Activated CD4-positive, alpha-beta T cell treated with anti-CD3 and anti-CD28 coated beads, Interleukin-10, Interleukin-2, amounts not matched to agents 100 ng/mL and 50 ng/mL, durations not matched to agents 16 hours and 8 hours (primary cell): ENCODE measurements at regions not wholly inside any gene's neighbourhood (a gene's known extent, or its start where the extent isn't known, plus 50 kb on each side); places are given as distances from the start of the nearest gene placed in this dataset.

ENCODE experiments used
- DNase-seq: peaks from one replicate; pipeline ENCODE4 v3.0.0-alpha.2; 2020

GRCh38 chr20:42020316-42020715 is 402.1 kb upstream of the CHD6 start:
- DNase-seq: no peak

GRCh38 chr20:42018979-42019378 is 400.8 kb upstream of the CHD6 start:
- DNase-seq: peak; percentile 1

GRCh38 chr20:42010090-42010489 is 391.9 kb upstream of the CHD6 start:
- no peak for DNase-seq

- DNase-seq: no peak
Measured at GRCh38 chr20:42007251-42007650, 389.1 kb upstream of the CHD6 start.

- no peak for DNase-seq
Measured at GRCh38 chr20:42005211-42005610, 387.0 kb upstream of the CHD6 start.

DNA sequence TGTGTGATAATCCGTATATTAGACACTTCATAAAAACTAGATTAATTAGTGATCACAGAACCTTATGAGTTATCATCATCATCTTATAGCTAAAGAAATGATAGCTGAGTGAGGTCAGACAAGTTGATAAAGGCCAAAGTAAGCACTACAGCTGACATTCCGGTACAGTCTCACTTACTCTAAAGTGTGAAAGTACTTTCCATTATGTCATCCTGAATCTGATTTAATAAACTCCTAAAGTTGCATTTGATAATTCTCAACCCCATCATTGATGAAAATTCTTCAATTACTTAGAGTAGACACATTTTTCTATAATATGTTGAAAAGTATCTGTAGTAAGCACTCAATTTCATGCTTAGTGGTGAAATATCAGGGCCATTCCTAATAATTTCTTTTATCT is 385.2 kb upstream of the CHD6 start:
- no peak for DNase-seq

DNA sequence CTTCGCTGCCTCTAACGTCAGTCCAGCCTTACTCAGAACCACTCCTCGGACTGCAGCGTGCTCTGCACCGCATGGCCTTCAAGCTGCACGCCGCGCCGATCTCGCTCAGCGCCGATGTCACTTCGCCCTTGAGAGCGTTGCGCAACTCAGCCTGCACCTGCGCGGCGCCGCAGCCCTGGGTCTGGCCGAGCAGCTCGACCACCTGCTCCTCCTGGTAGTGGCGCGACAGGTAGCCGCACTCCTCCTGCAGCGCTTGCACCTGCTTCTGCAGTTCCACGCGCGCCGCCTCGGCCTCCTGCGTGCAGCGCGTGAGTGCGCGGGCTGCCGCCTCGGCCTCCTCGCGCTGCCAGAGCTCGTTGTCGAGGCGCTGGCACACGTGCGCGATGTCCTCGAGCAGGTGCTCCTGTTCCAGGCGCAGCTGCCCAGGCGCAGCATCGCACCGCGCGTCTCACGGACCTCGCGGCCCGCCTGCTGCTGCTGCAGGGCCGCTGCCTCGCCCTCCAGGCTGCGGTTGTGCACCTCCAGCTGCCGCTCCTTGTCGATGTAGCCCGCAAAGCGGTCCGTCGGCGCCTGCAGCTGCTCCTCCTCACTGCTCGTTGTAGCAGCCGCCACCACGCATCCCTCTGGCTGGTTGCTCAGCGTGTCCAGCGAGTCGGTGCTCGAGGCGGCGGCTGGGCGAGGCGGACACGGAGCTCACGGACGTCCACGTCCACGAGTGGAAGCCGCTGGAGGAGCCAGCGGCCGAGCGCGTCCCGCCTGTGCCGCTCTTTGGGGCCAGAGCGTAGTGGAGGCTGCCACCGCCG is 380.6 kb upstream of the CHD6 start:
- DNase-seq: no peak

GRCh38 chr20:41996951-41997350 is 378.8 kb upstream of the CHD6 start:
- DNase-seq: no peak

DNA sequence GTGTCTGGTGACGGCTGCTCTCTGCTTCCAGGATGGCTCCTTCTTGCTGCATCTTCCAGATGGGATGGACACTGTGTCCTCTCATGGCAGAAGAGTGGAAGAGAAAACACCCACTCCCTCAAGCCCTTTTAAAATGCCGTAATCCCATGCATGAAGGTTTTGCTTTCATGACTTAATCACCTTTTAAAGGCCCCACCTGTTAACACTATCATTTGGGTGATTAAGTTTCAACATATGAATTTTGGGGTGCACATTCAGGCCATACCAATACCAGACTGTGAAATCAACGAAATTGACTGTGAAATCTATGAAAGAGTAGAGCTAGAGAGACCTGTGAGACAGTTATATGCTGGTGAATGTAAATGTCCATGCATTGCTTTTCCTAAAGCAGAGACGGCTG is 374.3 kb upstream of the CHD6 start:
- no peak for DNase-seq

DNA sequence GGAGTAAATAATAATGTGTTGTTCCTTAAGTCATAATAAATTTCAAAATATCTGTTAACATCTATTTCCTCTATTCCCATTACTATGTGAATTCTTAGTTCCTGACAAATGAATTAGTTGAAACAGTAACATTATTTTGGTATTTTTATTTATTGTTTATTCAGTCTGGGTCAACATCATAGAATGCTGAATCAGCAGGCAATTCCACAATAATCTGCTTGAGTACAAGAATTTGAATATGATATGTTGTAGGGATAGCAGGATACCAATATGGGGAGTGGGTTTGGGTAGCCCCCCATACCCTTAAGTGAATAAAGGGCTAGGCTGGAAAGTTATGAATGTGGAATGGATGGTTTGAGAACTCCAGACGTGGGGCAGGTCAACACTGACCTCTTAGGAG is 373.2 kb upstream of the CHD6 start:
- DNase-seq: no peak

GRCh38 chr20:41989935-41990635 is 371.9 kb upstream of the CHD6 start:
- no peak for DNase-seq

DNA sequence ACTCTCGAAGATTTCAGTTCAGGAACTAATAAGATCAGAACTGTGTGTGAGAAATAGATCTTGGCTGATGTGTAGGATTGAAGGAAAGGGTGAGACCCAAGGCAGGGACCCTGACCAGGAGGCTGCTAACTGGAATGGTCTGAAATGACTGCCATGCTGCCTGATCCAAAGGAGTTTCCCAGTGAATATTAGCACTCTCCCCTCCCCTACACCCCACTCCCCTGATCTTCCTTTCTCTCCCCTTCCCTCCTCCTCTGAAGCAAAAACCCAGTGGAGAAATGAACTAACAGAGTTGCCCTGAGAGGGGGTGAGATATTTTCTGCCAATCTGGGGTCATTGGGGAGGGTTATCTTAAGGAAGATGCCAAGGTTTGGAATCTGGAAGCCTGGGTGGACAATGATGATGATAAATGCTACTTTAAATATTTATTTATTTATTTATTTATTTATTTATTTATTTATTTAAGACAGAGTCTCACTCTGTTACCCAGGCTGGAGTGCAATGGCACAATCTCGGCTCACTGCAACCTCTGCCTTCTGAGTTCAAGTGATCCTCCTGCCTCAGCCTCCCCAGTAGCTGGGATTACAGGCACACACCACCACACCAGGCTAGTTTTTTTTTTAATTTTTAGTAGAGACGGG is 371.0 kb upstream of the CHD6 start:
- no peak for DNase-seq

GRCh38 chr20:41984031-41984430 is 365.9 kb upstream of the CHD6 start:
- DNase-seq: peak; percentile 2

DNA sequence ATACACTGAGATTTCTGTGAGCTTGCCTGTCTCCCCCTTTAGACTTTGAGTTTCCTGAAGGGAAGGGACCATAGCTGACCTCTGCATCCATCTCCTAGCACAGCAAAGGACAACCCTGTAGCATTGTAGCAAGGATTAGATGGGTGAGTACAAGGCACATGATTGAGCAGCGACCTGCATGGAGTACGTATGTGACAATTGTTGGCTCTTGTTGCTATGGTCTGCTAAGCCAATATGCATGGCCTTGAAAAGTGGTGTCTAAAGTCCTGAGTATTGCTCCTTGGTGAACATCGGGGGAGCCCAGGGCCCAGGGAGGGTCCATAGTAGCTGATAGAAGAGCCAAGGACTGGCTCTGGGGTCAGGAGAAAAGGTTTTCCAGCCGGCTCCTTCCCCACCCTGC is 365.0 kb upstream of the CHD6 start:
- DNase-seq: no peak

DNA sequence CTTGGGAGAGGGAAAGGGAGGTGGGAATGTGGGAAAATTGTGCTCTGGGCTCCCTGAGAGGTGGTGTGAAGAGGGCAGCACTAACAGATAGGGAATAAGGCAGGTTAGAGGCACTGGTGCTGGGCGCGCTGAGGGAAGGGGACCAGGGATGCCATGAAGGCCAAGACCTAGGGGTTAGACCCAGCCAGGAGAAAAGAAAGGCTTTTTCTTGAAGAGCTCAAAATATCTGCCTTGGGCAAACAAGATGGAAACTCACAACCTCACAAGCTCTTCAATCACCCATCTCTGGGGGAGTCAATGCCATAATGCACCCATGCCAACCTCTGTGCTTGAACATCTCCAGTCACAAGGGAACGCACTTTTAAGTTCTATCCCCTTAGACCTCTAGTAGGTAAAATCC is 363.6 kb upstream of the CHD6 start:
- DNase-seq: no peak

GRCh38 chr20:41978875-41979274 is 360.7 kb upstream of the CHD6 start:
- no peak for DNase-seq

DNA sequence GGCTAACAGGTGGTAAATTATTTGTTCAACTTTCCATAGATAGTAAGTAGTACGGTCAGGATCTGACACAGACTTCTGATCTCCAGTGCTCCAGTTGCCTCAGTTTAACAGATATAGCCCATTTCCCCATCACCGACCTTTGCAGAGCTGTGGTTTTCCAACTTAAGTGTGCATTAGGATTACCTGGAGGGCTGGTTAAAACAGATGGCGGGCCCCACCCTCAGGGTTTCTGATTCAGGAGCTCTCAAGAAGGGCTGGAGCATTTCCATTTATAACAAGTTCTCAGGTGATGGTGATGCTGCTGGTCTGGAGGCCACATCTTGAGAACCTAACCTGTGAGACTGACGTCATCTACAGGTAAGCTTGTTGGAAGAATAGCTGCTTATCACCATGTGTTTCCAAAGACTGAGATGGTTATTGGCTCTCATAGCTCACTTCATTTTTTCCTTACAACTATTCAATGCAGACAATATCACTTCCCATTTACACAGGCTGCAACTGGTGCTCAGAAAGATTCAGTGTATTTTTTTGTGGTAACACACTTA is 360.1 kb upstream of the CHD6 start:
- DNase-seq: no peak

GRCh38 chr20:41969656-41970055 is 351.5 kb upstream of the CHD6 start:
- no peak for DNase-seq

DNA sequence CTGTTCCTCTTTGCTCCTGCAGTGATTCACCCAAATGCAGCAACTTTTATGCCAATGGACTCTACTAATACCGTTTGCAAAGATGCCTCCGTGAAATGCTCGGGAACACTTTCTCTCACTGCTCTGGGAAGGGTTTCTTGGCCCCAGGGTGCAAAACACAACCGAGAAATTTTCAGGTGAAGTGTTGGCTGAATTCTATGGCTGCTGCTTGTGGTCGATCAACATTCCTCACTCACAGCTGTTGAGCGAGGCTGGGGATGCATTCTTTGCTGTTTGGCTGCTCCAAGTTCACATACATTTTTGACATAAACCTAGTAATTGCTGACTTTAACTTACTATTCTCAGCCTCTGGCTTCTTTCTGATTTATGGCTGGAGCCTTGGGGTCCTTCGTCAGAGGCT is 342.0 kb upstream of the CHD6 start:
- DNase-seq: no peak

GRCh38 chr20:41958391-41958790 is 340.2 kb upstream of the CHD6 start:
- DNase-seq: no peak

DNA sequence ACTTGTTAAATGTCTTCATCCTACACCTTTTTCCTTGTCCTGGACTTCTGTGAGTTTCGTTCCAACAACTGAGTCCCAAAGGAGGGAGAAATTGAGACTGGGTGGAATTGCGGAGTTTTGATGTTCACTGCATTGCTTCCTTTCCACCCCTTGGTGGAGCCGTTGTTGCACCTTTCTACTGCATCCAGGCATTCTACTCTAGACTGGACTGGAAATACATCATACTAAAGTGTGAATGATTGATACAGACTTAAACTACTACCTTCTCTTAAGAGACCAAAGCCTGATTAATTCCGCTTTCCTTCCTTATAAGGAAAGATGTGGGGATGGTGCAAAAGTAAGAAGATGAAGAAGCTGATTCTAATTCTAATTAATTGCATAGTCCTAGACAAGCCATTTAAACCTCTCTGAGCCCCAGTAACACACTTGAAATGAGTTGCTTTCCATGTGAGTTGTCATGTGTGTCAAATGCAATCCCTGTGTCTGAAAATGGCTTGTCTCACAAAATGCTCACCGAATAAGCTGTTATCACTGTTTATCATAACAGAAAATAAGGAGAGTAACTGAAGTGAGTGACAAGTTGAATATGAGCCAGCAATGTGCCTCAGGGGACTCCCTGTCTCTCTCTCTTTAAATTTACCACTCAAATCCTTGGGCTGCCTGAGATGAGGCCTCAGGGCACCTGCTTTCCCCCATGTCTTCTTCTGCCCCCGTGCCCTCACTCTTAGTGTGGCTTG is 338.3 kb upstream of the CHD6 start:
- peak; percentile 15 for DNase-seq

DNA sequence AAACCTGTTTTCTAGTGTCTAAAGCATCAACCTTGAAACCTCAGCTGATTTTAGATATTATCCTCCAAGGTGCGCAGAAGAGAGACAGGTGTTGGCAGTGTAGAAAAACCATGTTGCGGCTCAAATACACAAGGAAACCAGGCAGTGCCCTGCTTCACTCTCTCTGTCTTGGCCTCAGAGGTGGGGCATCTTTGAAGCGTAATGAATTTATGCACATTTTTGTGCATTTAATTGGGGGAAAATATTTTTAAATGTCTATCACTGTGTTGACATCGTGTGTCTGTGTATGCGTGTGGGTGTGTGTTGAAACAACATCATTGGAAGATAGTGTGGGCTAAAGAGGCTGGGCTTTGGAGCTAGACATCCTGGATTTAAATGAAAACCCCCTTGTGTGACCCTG is 334.0 kb upstream of the CHD6 start:
- DNase-seq: no peak

DNA sequence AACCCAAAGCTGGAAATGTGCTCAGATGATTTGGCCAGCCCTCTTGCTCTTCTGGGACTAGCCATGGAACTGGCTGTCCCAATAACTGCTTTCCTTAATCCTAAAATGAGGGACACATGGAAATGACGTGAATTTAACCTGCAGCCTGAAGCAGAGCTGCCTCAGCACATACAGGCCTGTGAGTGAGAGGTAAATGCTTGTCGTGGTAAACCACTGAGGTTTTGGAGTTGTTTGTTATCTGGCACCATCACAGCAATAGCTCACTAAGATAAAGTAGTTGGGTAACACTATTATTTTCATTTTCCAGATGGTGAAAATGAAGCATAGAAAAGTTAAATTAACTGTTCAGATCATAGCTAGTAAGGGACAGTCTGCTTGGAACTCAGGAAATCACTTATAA is 333.4 kb upstream of the CHD6 start:
- DNase-seq: peak; percentile 26
